ENCODE measurements at regions not wholly inside any gene's neighbourhood (a gene's known extent, or its start where the extent isn't known, plus 50 kb on each side); places are given as distances from the start of the nearest gene placed in this dataset.

GRCh38 chr17:72222661-72223380, 102.0 kb downstream of the SOX9 start:
- TF ChIP-seq CTCF (IDR thresholded peaks at IDR 0.05; ENCODE audit: poor library complexity): no peak
- TF ChIP-seq EZH2 (IDR thresholded peaks at IDR 0.05; ENCODE audit: borderline replicate concordance): no peak
- no peak for TF ChIP-seq EZH2phosphoT487 (IDR thresholded peaks at IDR 0.05; ENCODE audit: low read depth, severe bottlenecking, unreplicated experiment)
